GM12878 (cell line): ENCODE measurements at regions not wholly inside any gene's neighbourhood (a gene's known extent, or its start where the extent isn't known, plus 50 kb on each side); places are given as distances from the start of the nearest gene placed in this dataset.

Experiments used
- ATAC-seq: fragments of 200-7000 bp; cut with Tn5 transposase; 3 replicates; pipeline ENCODE4 v1.9.1; 2020; ENCODE audit warnings: mild to moderate bottlenecking, moderate library complexity
- BruUV-seq: library from RNA; stranded (reverse); fragments of 400-500 nt; replicated peaks from 2 replicates; lab custom pipeline; 2021; lab: Mats Ljungman, UMichigan
- CTCF ChIA-PET: fragments of 300-600 bp; sonication (Branson Sonifier 250); formaldehyde crosslinking; extraction: SDS; loops from one replicate; lab custom pipeline; 2021; ENCODE audit warnings: inconsistent platforms; lab: Yijun Ruan, JAX
- POLR2A ChIA-PET: fragments of 350-600 bp; formaldehyde crosslinking; extraction: SDS; loops from one replicate; lab custom pipeline; 2021; ENCODE audit warnings: inconsistent platforms; lab: Charles Lee
- RAD21 ChIA-PET: fragments of 300-600 bp; sonication (Branson Sonifier 250); formaldehyde crosslinking; loops from one replicate; lab custom pipeline; 2023; ENCODE audit warnings: antibody characterized with exemption; ENCODE audit not compliant: unreplicated experiment; lab: Charles Lee
- SMC1A ChIA-PET: fragments of 300-600 bp; sonication (Branson Sonifier 250); formaldehyde crosslinking; loops from one replicate; lab custom pipeline; 2023; ENCODE audit not compliant: unreplicated experiment, uncharacterized antibody; lab: Charles Lee
- DNase-seq: peaks from one replicate; pipeline ENCODE4 v3.0.0-alpha.2; 2011; ENCODE audit warnings: low read depth, low spot score
- FAIRE-seq: peaks from 3 replicates; lab custom pipeline; 2011; peaks lifted over from hg19 to GRCh38; lab: Jason Lieb, UNC
- H2AFZ ChIP-seq: 2 replicates; pipeline ENCODE4 v1.6.0; 2011; ENCODE audit warnings: low read depth, low read length, control low read depth; ENCODE audit not compliant: control insufficient read depth
- H3K27ac ChIP-seq: 2 replicates; pipeline ENCODE4 v1.5.1; 2011; ENCODE audit warnings: control low read depth; ENCODE audit not compliant: control insufficient read depth, insufficient read depth
- H3K27me3 ChIP-seq, 2 experiments: replicated peaks in 1 of 2; 2 replicates each; pipeline versions ENCODE4 v1.6.0 to v1.6.1; 2011; ENCODE audit warnings: low read length in 1 of 2; ENCODE audit not compliant: control insufficient read depth in 2 of 2, insufficient read depth in 2 of 2
- H3K36me3 ChIP-seq, 2 experiments: 2 replicates each; pipeline ENCODE4 v1.5.1; 2011; ENCODE audit warnings: low read length in 1 of 2; ENCODE audit not compliant: control insufficient read depth in 2 of 2, insufficient read depth in 2 of 2
- H3K4me1 ChIP-seq: 2 replicates; pipeline ENCODE4 v1.6.1; 2011; ENCODE audit warnings: mild to moderate bottlenecking, low read length, moderate library complexity, mixed read lengths; ENCODE audit not compliant: control insufficient read depth, insufficient read depth
- H3K4me2 ChIP-seq: 2 replicates; pipeline ENCODE4 v1.6.0; 2011; ENCODE audit warnings: control low read depth; ENCODE audit not compliant: control insufficient read depth, insufficient read depth
- H3K4me3 ChIP-seq: fragments of 200-600 bp; sonication (generic); 2 replicates; pipeline ENCODE4 v1.5.1; 2016
- H3K79me2 ChIP-seq: 2 replicates; pipeline ENCODE4 v1.6.0; 2011; ENCODE audit warnings: low read length; ENCODE audit not compliant: control insufficient read depth, insufficient read depth
- H3K9ac ChIP-seq: 2 replicates; pipeline ENCODE4 v1.8.0; 2011; ENCODE audit warnings: low read length, control low read depth, mixed read lengths; ENCODE audit not compliant: control insufficient read depth, insufficient read depth
- H3K9me3 ChIP-seq: replicated peaks from 3 replicates; pipeline ENCODE4 v1.5.1; 2011; ENCODE audit warnings: mild to moderate bottlenecking, low read length; ENCODE audit not compliant: control insufficient read depth, insufficient read depth
- H4K20me1 ChIP-seq: 2 replicates; pipeline ENCODE4 v1.6.0; 2011; ENCODE audit not compliant: control insufficient read depth, insufficient read depth
- BCL3 ChIP-seq: IDR thresholded peaks from 2 replicates; pipeline ENCODE4 v1.6.1; 2011; ENCODE audit warnings: borderline replicate concordance, low read depth, mild to moderate bottlenecking, moderate library complexity, low read length; ENCODE audit not compliant: insufficient read depth, poor library complexity, severe bottlenecking
- BHLHE40 ChIP-seq, 2 experiments: fragments of 450-650 bp in 1 of 2; IDR thresholded peaks; 2 replicates each; pipeline ENCODE4 v1.6.1; 2011 to 2017; ENCODE audit warnings: low read depth in 2 of 2, borderline replicate concordance in 1 of 2, improper control_type of control experiment in 1 of 2, low read length in 1 of 2, mild to moderate bottlenecking in 1 of 2
- CBX3 ChIP-seq: fragments of 200-600 bp; sonication (generic); IDR thresholded peaks from 2 replicates; pipeline ENCODE4 v1.6.1; 2016; ENCODE audit warnings: low read depth, borderline replicate concordance
- CHD1 ChIP-seq: IDR thresholded peaks from 2 replicates; pipeline ENCODE4 v1.6.1; 2012; ENCODE audit warnings: low read depth, low read length, improper control_type of control experiment
- CREM ChIP-seq: IDR thresholded peaks from 2 replicates; pipeline ENCODE4 v1.6.1; 2014; ENCODE audit warnings: antibody characterized with exemption, low read depth
- FOS ChIP-seq: IDR thresholded peaks from 3 replicates; pipeline ENCODE4 v1.6.1; 2011; ENCODE audit warnings: borderline replicate concordance; ENCODE audit not compliant: insufficient read length; ENCODE audit errors: extremely low read depth
- HDGF ChIP-seq: fragments of 450-650 bp; IDR thresholded peaks from 2 replicates; pipeline ENCODE4 v1.6.1; 2016; ENCODE audit warnings: antibody characterized with exemption
- HSF1 ChIP-seq: fragments of 150-350 bp; IDR thresholded peaks from 2 replicates; pipeline ENCODE4 v1.6.1; 2014; ENCODE audit warnings: mild to moderate bottlenecking, low read depth, low read length
- MTA3 ChIP-seq: IDR thresholded peaks from 2 replicates; pipeline ENCODE4 v1.6.1; 2012; ENCODE audit warnings: low read length, inconsistent platforms, borderline replicate concordance
- NRF1 ChIP-seq: conservative IDR thresholded peaks from 2 replicates; pipeline ENCODE4 v1.6.1; 2011; ENCODE audit warnings: mild to moderate bottlenecking, low read depth, low read length, improper control_type of control experiment
- RFX5 ChIP-seq: IDR thresholded peaks from 2 replicates; pipeline ENCODE4 v1.6.1; 2011; ENCODE audit warnings: low read depth, low read length, improper control_type of control experiment
- SMAD1 ChIP-seq: fragments of 450-650 bp; IDR thresholded peaks from 2 replicates; pipeline ENCODE4 v1.6.1; 2018; ENCODE audit warnings: mild to moderate bottlenecking, low read depth; ENCODE audit not compliant: partially characterized antibody
- SPI1 ChIP-seq: IDR thresholded peaks from 2 replicates; pipeline ENCODE4 v1.6.1; 2011; ENCODE audit warnings: low read depth, mild to moderate bottlenecking, low read length, moderate library complexity, borderline replicate concordance; ENCODE audit not compliant: insufficient read depth
- SRF ChIP-seq, 2 experiments: IDR thresholded peaks; 2 replicates each; pipeline ENCODE4 v1.6.1; 2011; ENCODE audit warnings: low read depth in 2 of 2, low read length in 2 of 2, mild to moderate bottlenecking in 1 of 2, moderate library complexity in 1 of 2
- YBX1 ChIP-seq: fragments of 450-650 bp; IDR thresholded peaks from 2 replicates; pipeline ENCODE4 v1.6.1; 2016; ENCODE audit warnings: antibody characterized with exemption
- ZNF207 ChIP-seq: fragments of 450-650 bp; IDR thresholded peaks from 2 replicates; pipeline ENCODE4 v1.6.1; 2014; ENCODE audit warnings: antibody characterized with exemption, mild to moderate bottlenecking, borderline replicate concordance
- WGBS: methylation state at CpG from one replicate; pipeline ENCODE4 v1.1.6; 2016; ENCODE audit warnings: low lambda C conversion rate; ENCODE audit not compliant: insufficient replicate concordance, insufficient coverage; ENCODE audit errors: missing lambda C conversion rate; 5-methylcytosine and 5-hydroxymethylcytosine counted together
- in situ Hi-C: fragments of 300-500 bp; cut with MboI; formaldehyde crosslinking; loops from 9 replicates; pipeline ENCODE4 v1.14.3; 2018; ENCODE audit warnings: mixed read lengths
- intact Hi-C: fragments of 100-400 bp; cut with micrococcal nuclease; formaldehyde crosslinking; loops from one replicate; pipeline ENCODE4 v1.14.2; 2022; ENCODE audit not compliant: unreplicated experiment

- FAIRE-seq (no peak), ATAC-seq (no peak), DNase-seq (no peak)
- Histone ChIP-seq H3K4me2 (no peak overlapping the region), H3K9ac (no peak overlapping the region), H3K4me1 (no peaks in the 10 kb centered on the region), H3K27ac (no peak overlapping the region), H3K79me2 (no peaks in the 10 kb centered on the region), H4K20me1 (no peaks in the 10 kb centered on the region), H3K36me3 (no peaks in the 10 kb centered on the region), H3K9me3 (no peaks in the 10 kb centered on the region), H2AFZ (no peak overlapping the region), H3K4me3 (no peak overlapping the region), H3K27me3 (no peaks in the 10 kb centered on the region)
- 57% methylated on average over 7 of the region's 7 CpGs for WGBS
- intact Hi-C loops (no loop called here), in situ Hi-C loops (no loop called here)
- POLR2A ChIA-PET: no interaction called here
- no TSS peak for BruUV-seq
- RAD21 ChIA-PET: no interaction called here
- SMC1A ChIA-PET: no interaction called here
- CTCF ChIA-PET: no interaction called here
- TF ChIP-seq BCL3 (no peak), MTA3 (no peak), FOS (no peak), BHLHE40 (IDR thresholded peaks at IDR 0.05; ENCODE audit: borderline replicate concordance in 1 of 2, low read depth in 2 of 2, low read length in 1 of 2) (no peak), HDGF (no peak), CHD1 (no peak), SMAD1 (no peak), YBX1 (no peak), RFX5 (no peak), NRF1 (no peak), CREM (no peak), HSF1 (no peak), CBX3 (no peak), SPI1 (no peak), ZNF207 (no peak), SRF (IDR thresholded peaks at IDR 0.05; ENCODE audit: low read depth in 2 of 2, low read length in 2 of 2) (no peak)
Observed at GRCh38 chr3:157836022-157836421, 270.2 kb downstream of the SHOX2 start.
